Activated T-cell treated with anti-CD3 and anti-CD28 coated beads for 24 hours (primary cell): ENCODE measurements at regions not wholly inside any gene's neighbourhood (a gene's known extent, or its start where the extent isn't known, plus 50 kb on each side); places are given as distances from the start of the nearest gene placed in this dataset.

Source experiments
- DNase-seq: peaks from one replicate; pipeline ENCODE4 v3.0.0-alpha.2; 2020; ENCODE audit warnings: low read depth

GRCh38 chr16:74169687-74170376 is 126.8 kb upstream of the PSMD7 start:
- no peak for DNase-seq

DNA sequence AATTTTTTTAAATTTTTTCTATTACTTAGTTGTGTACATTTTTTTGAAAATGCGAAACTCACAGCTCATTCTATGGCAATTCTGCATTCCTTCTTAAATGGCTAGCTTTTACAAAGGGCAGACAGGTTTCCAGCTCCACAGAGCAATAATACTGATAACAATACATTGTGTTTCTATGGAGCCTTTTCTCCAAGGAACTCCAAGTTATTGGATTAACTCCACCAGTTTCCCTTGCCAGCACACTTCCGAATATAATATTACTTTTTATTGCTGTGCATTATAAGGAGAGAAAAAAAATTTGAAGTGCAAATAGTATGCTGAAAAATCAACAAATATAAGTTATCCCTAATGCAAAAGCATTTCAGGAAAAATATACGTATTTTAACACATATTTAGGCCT is 127.5 kb upstream of the PSMD7 start:
- DNase-seq = no peak

DNA sequence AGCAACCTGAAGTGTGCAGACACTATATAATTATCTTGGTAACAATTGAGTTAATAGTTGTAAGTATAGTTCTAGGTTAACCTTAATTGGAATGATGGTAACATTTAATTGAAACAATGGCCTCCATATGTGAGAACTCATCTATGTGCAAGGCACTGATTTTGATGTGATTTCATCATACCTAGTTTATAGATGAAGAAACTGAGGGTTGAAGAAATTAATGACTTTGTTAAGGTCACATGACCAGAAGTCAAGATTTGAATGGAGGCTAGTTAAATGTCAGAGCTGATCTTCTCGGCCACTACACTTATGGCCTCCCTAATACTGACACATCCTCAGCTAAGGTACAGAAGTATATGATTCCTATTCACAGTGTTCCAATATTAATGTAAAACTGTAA is 128.2 kb upstream of the PSMD7 start:
- no peak for DNase-seq

- no peak for DNase-seq
These were observed 130.2 kb upstream of the PSMD7 start for GRCh38 chr16:74166456-74166855.

DNA sequence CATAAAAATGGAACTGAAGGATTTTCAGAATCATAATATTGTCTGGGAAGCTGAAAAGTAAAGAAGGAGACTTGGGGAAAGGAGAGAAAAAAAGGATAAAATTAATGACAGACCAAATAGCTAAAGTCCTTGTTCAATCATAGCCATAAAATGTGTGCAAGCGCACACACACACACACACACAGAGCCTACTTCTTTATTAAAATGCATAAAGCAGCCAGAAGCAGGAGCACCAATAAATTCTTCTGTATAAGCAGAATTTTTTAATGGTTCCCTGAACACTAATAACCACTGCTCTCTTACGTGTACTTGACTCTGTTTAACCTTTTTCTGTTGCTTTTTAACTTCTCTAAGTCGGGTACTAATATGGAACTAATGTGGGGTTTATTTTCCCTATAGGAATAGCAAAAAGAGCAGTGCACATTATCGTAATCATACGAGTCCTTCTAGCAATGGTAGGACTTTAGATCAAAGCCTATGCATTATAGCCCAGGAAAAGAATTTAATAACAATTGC is 131.0 kb upstream of the PSMD7 start:
- no peak for DNase-seq

GRCh38 chr16:74160759-74161158 is 135.9 kb upstream of the PSMD7 start:
- DNase-seq = no peak

DNA sequence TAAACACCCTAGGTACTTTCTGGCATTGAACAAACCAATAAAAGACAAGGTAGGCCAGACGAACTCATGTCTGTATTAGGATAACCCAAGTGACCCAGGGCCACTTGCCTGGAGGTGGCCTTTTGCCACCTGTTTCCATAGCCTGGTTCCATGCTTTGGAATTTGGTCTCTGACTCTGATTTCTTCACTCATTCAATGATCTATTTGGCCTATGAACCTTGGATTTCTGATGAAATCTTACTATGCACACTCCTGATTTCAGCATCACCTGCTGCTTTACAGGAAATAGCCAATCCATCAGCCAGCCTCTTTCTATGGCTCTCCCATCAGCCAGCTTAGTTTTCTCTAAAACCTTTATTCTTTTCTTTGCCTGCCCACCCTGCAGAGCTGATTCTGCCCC is 142.8 kb upstream of the PSMD7 start:
- no peak for DNase-seq

- DNase-seq = no peak
These were observed 150.0 kb upstream of the PSMD7 start for GRCh38 chr16:74146643-74147042.

GRCh38 chr16:74143171-74143570 is 153.4 kb upstream of the PSMD7 start:
- no peak for DNase-seq

DNA sequence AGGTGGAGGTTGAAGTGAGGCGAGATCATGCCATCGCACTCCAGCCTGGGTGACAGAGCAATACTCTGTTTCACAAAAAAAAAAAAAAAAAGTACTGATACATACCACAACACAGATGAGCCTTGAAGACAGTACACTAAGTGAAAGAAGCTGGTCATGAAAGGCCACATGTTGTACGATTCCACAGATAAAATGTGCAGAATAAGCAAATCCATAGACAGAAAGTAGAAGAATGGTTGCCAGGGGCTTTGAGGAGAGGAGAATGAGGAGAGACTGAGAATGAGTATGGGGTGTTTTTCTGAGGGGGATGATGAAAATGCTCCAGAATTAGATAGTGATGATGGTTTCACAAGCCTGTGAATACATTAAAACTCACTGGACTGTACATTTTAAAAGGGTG is 155.6 kb upstream of the PSMD7 start:
- no peak for DNase-seq

- no peak for DNase-seq
These were observed 156.1 kb upstream of the PSMD7 start for GRCh38 chr16:74140557-74140956.

- no peak for DNase-seq
These were observed 172.8 kb upstream of the PSMD7 start for GRCh38 chr16:74123826-74124225.

DNA sequence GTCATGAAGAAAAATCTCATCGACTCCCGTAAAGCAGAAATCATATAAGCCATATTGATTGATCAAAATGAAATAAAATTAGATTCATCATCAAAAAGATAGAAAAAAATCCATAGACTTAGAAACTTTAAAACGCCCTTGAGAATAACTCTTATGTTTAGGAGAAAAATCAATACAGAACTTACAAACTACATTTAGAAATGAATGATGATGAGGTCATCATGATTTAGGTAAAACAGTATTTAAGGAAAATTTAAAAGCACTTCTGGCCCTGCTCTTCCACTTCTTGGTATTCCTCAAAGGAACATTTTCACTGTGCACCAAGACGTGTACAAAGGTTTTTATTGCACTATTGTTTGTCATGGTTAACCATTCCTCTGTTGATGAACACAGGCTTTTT is 173.4 kb upstream of the PSMD7 start:
- no peak for DNase-seq

DNA sequence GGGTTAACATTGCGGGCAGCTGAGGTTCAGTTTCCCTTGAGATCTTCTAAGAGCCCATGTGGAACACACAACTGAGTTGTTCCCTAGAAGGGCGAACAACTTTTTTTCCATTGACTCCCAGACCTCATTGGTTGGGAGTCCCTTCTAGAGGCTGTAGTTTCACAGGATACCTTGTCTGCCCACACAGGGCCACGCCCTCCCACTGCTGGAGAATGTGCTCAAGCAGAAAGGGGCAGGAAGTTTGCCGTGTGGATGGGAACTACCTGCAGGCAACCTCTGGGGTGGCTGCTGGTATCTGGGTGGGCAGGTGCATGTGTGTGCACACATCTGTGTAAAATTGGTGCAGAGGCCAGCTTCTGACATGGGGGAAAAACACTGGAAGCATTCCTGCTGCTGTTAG is 178.8 kb upstream of the PSMD7 start:
- no peak for DNase-seq

DNA sequence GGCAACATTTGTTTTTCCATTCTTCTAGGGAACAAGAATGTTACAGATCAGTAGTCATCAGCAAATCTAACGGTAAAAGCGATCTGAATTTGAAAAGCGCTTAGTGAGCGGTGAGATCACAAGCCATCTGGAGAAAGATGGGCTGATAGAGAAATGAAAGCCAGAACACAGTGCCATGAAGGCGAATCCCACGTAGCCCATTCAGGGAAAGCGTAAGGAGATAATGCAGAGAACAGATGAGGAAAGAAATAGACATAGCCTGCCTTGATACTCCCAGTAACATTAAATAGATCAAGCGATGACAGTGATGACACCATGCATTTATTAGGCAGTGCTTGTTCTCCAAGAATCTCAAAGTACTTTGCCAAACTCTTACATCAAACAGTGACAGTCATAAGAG is 183.1 kb upstream of the PSMD7 start:
- DNase-seq = no peak

DNA sequence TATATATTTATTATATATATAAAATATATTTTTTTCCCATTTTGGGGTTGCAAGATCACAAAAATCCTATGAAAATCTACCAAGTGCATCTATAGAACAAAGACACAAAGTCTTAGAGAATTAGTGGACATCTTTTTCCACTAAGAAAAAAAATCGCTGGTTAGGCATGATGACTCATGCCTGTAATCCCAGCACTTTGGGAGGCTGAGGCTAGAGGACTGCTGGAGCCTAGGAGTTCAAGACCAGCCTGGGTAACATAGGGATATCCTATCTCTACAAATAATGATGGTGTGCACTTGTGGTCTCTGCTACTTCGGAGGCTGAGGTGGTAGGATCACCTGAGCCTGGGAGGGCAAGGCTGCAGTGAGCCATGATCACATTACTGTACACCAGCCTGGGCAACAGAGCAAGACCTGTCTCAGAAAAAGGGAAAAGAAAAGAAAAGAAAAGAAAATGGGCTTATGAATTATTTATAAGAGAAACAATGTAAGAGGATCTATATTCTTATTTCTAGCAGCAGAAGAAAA is 185.1 kb upstream of the PSMD7 start:
- DNase-seq = no peak

GRCh38 chr16:74107795-74108610 is 188.6 kb upstream of the PSMD7 start:
- DNase-seq = no peak

GRCh38 chr16:74104022-74104421 is 192.6 kb upstream of the PSMD7 start:
- no peak for DNase-seq

- DNase-seq = no peak
These were observed 195.1 kb upstream of the PSMD7 start for GRCh38 chr16:74101379-74102137.

DNA sequence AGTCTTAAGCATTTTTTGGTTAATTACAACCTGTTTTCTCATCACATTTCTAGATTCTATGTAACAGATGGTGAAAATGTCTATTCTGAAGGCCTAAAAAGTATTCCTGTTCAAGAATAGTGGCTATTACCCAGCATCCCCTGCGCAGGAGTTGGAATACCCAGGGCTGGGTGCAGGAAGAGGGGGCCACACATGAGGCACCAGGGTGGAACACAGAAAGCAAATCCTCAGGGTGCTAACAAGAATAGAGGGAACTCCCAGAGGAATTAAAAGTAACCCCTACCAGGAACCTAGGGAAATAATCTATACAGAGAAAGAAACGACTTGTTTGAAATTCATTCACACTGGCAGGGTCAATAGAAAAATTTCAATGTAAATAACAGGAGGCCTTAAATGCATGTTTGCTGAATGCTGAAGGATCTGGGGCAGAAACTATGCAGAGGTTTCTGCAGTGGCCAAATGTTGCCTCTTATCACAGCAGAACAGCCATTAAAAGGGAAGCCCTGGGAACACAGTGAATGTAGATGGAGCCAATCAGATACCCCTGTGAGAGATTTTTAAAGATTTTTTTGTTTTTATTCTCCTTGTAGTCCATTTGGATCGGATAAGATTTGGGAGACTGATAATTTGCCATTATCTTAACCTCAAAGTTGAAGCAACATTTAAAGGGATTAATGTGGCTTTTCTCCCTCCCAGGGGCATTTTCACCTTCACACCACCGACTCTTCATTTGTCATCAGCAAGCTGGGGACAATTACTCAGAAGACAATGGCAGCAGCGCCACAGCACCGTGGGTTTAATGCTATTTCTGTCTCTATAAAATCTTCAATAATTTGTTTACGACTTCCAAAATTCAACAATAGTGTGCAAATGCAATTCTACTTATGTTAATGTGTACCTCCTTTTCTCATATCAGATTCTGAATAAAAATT is 196.0 kb upstream of the PSMD7 start:
- DNase-seq = no peak

DNA sequence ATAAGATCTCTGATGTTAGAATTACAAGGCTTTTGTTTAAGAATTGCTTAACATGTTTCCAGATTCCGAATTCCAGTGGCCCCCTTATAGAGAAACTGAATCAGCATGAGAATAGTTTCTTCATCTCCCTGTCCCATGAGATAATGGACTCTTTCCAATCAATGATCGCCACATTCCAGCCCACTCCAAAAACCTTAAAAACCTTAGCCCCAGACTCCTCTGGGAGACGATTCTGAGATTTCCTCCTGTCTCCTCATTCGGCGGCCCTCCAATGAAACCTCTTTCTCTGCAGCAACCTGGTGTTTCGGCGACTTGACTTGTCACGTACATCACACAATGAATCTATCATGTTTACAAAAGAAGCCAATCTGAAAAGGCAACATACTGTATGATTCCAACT is 197.1 kb upstream of the PSMD7 start:
- no peak for DNase-seq
